Central memory CD8-positive, alpha-beta T cell (primary cell): ENCODE measurements at regions not wholly inside any gene's neighbourhood (a gene's known extent, or its start where the extent isn't known, plus 50 kb on each side); places are given as distances from the start of the nearest gene placed in this dataset.

Experiments
- ATAC-seq: fragments of 150-1000 bp; cut with Tn5 transposase; replicated peaks from 2 replicates; pipeline ENCODE4 v1.10.0; 2022; ENCODE audit warnings: mild to moderate bottlenecking, moderate FRiP score, moderate number of reproducible peaks; ENCODE audit not compliant: poor library complexity, severe bottlenecking; ENCODE audit errors: extremely low read depth
- DNase-seq, 2 donors: peaks; one replicate each; pipeline ENCODE4 v3.0.0; 2021; ENCODE audit warnings: low spot score in 2 of 2
- H3K27ac Mint-ChIP-seq: one replicate; pipeline ENCODE4 v1.8.0; 2022; ENCODE audit warnings: low read depth, mild to moderate bottlenecking, moderate library complexity, mixed read lengths
- H3K27me3 Mint-ChIP-seq: one replicate; pipeline ENCODE4 v1.8.0; 2022; ENCODE audit warnings: mixed read lengths
- H3K36me3 Mint-ChIP-seq: one replicate; pipeline ENCODE4 v1.8.0; 2022; ENCODE audit warnings: mild to moderate bottlenecking, moderate library complexity, mixed read lengths; ENCODE audit not compliant: insufficient read depth
- H3K4me1 Mint-ChIP-seq: one replicate; pipeline ENCODE4 v1.8.0; 2022; ENCODE audit warnings: mixed read lengths
- H3K4me3 Mint-ChIP-seq: one replicate; pipeline ENCODE4 v1.8.0; 2022; ENCODE audit warnings: mild to moderate bottlenecking, moderate library complexity, mixed read lengths
- H3K9me3 Mint-ChIP-seq: one replicate; pipeline ENCODE4 v1.8.0; 2022; ENCODE audit warnings: mixed read lengths

GRCh38 chr6:14366315-14366714 is 248.7 kb downstream of the CD83 start:
- Mint-ChIP-seq H3K27ac (no peak overlapping the region), H3K9me3 (no peaks in the 10 kb centered on the region), H3K27me3 (peaks cover 1% of the 10 kb centered on the region)

GRCh38 chr6:14366872-14367271 is 249.3 kb downstream of the CD83 start:
- DNase-seq (no peak), ATAC-seq (no peak)
- no peaks in the 10 kb centered on the region for H3K36me3 Mint-ChIP-seq
- no peak overlapping the region for H3K27ac Mint-ChIP-seq
- no peaks in the 10 kb centered on the region for H3K27me3 Mint-ChIP-seq
- H3K9me3 Mint-ChIP-seq: no peaks in the 10 kb centered on the region
- no peak overlapping the region for H3K4me3 Mint-ChIP-seq
- H3K4me1 Mint-ChIP-seq: peaks cover 9% of the 10 kb centered on the region

More at GRCh38 chr6:14366315-14366714, 248.7 kb downstream of the CD83 start:
- DNase-seq: no peak
- no peaks in the 10 kb centered on the region for H3K36me3 Mint-ChIP-seq
- H3K4me3 Mint-ChIP-seq: no peak overlapping the region
- H3K4me1 Mint-ChIP-seq: peaks cover 4% of the 10 kb centered on the region
- ATAC-seq: no peak

- ATAC-seq: no peak
- Mint-ChIP-seq H3K27ac (no peak overlapping the region), H3K36me3 (no peaks in the 10 kb centered on the region), H3K4me3 (no peak overlapping the region), H3K9me3 (no peaks in the 10 kb centered on the region), H3K27me3 (no peaks in the 10 kb centered on the region), H3K4me1 (peaks cover 12% of the 10 kb centered on the region)
- DNase-seq: no peak
Observed at GRCh38 chr6:14367296-14367695, 249.7 kb downstream of the CD83 start.

- no peak for ATAC-seq
- DNase-seq: no peak
- Mint-ChIP-seq H3K9me3 (no peaks in the 10 kb centered on the region), H3K27me3 (peaks cover 12% of the 10 kb centered on the region), H3K4me1 (peaks cover 12% of the 10 kb centered on the region), H3K36me3 (no peaks in the 10 kb centered on the region), H3K27ac (no peak overlapping the region), H3K4me3 (no peak overlapping the region)
Observed at GRCh38 chr6:14369717-14370116, 252.1 kb downstream of the CD83 start.

- Mint-ChIP-seq H3K4me3 (peak overlapping the region; percentile 47), H3K9me3 (no peaks in the 10 kb centered on the region), H3K27me3 (peaks cover 15% of the 10 kb centered on the region), H3K27ac (peak overlapping the region; percentile 44), H3K36me3 (no peaks in the 10 kb centered on the region), H3K4me1 (peaks cover 12% of the 10 kb centered on the region)
- no peak for ATAC-seq
- no peak for DNase-seq
Observed at GRCh38 chr6:14371530-14371929, 254.0 kb downstream of the CD83 start.

GRCh38 chr6:14372734-14373489 is 255.3 kb downstream of the CD83 start:
- Mint-ChIP-seq H3K4me3 (no peak overlapping the region), H3K27ac (no peak overlapping the region), H3K27me3 (peaks cover 22% of the 10 kb centered on the region), H3K4me1 (peaks cover 12% of the 10 kb centered on the region), H3K36me3 (no peaks in the 10 kb centered on the region), H3K9me3 (no peaks in the 10 kb centered on the region)
- no peak for DNase-seq
- ATAC-seq: no peak

- Mint-ChIP-seq H3K27ac (no peak overlapping the region), H3K4me3 (no peak overlapping the region), H3K27me3 (peaks cover 22% of the 10 kb centered on the region), H3K4me1 (peaks cover 12% of the 10 kb centered on the region), H3K9me3 (no peaks in the 10 kb centered on the region), H3K36me3 (no peaks in the 10 kb centered on the region)
- DNase-seq (no peak), ATAC-seq (no peak)
Observed at GRCh38 chr6:14373648-14374437, 256.3 kb downstream of the CD83 start.

- Mint-ChIP-seq H3K36me3 (no peaks in the 10 kb centered on the region), H3K27me3 (peaks cover 36% of the 10 kb centered on the region), H3K4me3 (no peak overlapping the region), H3K4me1 (peaks cover 12% of the 10 kb centered on the region), H3K27ac (no peak overlapping the region), H3K9me3 (no peaks in the 10 kb centered on the region)
- DNase-seq (no peak), ATAC-seq (no peak)
Observed at GRCh38 chr6:14375930-14376329, 258.4 kb downstream of the CD83 start.

GRCh38 chr6:14379568-14379967 is 262.0 kb downstream of the CD83 start:
- Mint-ChIP-seq H3K27me3 (peaks cover 31% of the 10 kb centered on the region), H3K36me3 (peaks cover 3% of the 10 kb centered on the region), H3K4me3 (no peak overlapping the region), H3K9me3 (no peaks in the 10 kb centered on the region), H3K27ac (no peak overlapping the region), H3K4me1 (peaks cover 6% of the 10 kb centered on the region)
- ATAC-seq (no peak), DNase-seq (no peak)

- H3K4me1 Mint-ChIP-seq: peaks cover 6% of the 10 kb centered on the region
- H3K27ac Mint-ChIP-seq: no peak overlapping the region
- H3K9me3 Mint-ChIP-seq: no peaks in the 10 kb centered on the region
- no peak overlapping the region for H3K4me3 Mint-ChIP-seq
- H3K27me3 Mint-ChIP-seq: peaks cover 31% of the 10 kb centered on the region
- ATAC-seq: no peak
- DNase-seq: no peak
- H3K36me3 Mint-ChIP-seq: peaks cover 3% of the 10 kb centered on the region
Observed at GRCh38 chr6:14380086-14380820, 262.7 kb downstream of the CD83 start.

GRCh38 chr6:14380901-14381828 is 263.6 kb downstream of the CD83 start:
- Mint-ChIP-seq H3K9me3 (no peaks in the 10 kb centered on the region), H3K27ac (no peak overlapping the region), H3K4me1 (peaks cover 6% of the 10 kb centered on the region), H3K4me3 (no peak overlapping the region), H3K27me3 (peaks cover 31% of the 10 kb centered on the region), H3K36me3 (peaks cover 6% of the 10 kb centered on the region)
- no peak for ATAC-seq
- DNase-seq: no peak
